HG03571 (cell line): ENCODE measurements at regions not wholly inside any gene's neighbourhood (a gene's known extent, or its start where the extent isn't known, plus 50 kb on each side); places are given as distances from the start of the nearest gene placed in this dataset.

ENCODE experiments used
- ATAC-seq: cut with Tn5 transposase; IDR thresholded peaks from one replicate; pipeline ENCODE4 v1.9.1; 2021; ENCODE audit not compliant: unreplicated experiment

- no peak for ATAC-seq
These were observed 341.1 kb downstream of the RAPGEF2 start for GRCh38 chr4:159443975-159444374.

- ATAC-seq = no peak
These were observed 341.8 kb downstream of the RAPGEF2 start for GRCh38 chr4:159444678-159445077.

- ATAC-seq = no peak
These were observed 342.8 kb downstream of the RAPGEF2 start for GRCh38 chr4:159445692-159446091.

- peak; percentile 97 for ATAC-seq
These were observed 343.5 kb downstream of the RAPGEF2 start for GRCh38 chr4:159446266-159446976.

- no peak for ATAC-seq
These were observed 344.4 kb downstream of the RAPGEF2 start for GRCh38 chr4:159447296-159447695.

- ATAC-seq = no peak
These were observed 348.1 kb downstream of the RAPGEF2 start for GRCh38 chr4:159451006-159451405.

- peak; percentile 78 for ATAC-seq
These were observed 352.9 kb downstream of the RAPGEF2 start for GRCh38 chr4:159455675-159456237.

- ATAC-seq = no peak
These were observed 357.5 kb downstream of the RAPGEF2 start for GRCh38 chr4:159460371-159460770.

- no peak for ATAC-seq
These were observed 360.4 kb downstream of the RAPGEF2 start for GRCh38 chr4:159463235-159463634.

GRCh38 chr4:159464302-159464701 is 361.4 kb downstream of the RAPGEF2 start:
- no peak for ATAC-seq

- ATAC-seq = no peak
These were observed 374.0 kb downstream of the RAPGEF2 start for GRCh38 chr4:159476886-159477285.

- no peak for ATAC-seq
These were observed 377.9 kb downstream of the RAPGEF2 start for GRCh38 chr4:159480826-159481225.

- ATAC-seq = no peak
These were observed 379.1 kb downstream of the RAPGEF2 start for GRCh38 chr4:159481936-159482335.

- no peak for ATAC-seq
These were observed 380.4 kb downstream of the RAPGEF2 start for GRCh38 chr4:159483110-159483781.

- ATAC-seq = no peak
These were observed 381.2 kb downstream of the RAPGEF2 start for GRCh38 chr4:159483782-159484741.

- no peak for ATAC-seq
These were observed 382.0 kb downstream of the RAPGEF2 start for GRCh38 chr4:159484864-159485263.

GRCh38 chr4:159487284-159487747 is 384.4 kb downstream of the RAPGEF2 start:
- peak; percentile 88 for ATAC-seq

GRCh38 chr4:159489646-159490045 is 386.8 kb downstream of the RAPGEF2 start:
- no peak for ATAC-seq

- ATAC-seq = no peak
These were observed 392.8 kb downstream of the RAPGEF2 start for GRCh38 chr4:159495515-159496236.

- ATAC-seq = no peak
These were observed 393.4 kb downstream of the RAPGEF2 start for GRCh38 chr4:159496248-159496647.
